ENCODE measurements at regions not wholly inside any gene's neighbourhood (a gene's known extent, or its start where the extent isn't known, plus 50 kb on each side); places are given as distances from the start of the nearest gene placed in this dataset.

DNA sequence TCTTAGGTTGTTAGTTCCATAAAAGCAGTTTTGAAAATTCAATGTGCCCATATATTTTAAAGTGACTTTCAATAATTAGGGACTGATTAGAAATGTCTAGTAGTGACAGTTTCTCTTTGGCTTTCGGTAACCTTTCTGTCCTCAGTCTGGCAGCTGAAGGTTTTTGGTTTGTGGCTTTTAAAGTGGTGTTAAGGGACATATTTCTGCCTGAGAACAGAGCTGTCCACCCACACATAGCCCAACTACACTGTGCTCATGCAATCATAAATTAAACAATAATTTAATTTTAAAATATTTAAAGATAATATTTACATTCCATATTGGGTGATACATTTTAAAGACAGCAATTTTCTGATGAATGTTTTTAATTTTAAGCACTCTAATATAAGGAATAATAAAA lies 335.0 kb upstream of the TENM3 start:
- no peak for TF ChIP-seq POLR2AphosphoS5 (IDR thresholded peaks at IDR 0.05; ENCODE audit: borderline replicate concordance, low read depth, low read length)
- TF ChIP-seq EZH2 (IDR thresholded peaks at IDR 0.05): no peak
